ENCODE measurements at regions not wholly inside any gene's neighbourhood (a gene's known extent, or its start where the extent isn't known, plus 50 kb on each side); places are given as distances from the start of the nearest gene placed in this dataset.
"Not testable (repeated sequence)": the region's sequence is repeated elsewhere in the genome, so short reads cannot be mapped to it uniquely, and the experiment has no call there.

DNA sequence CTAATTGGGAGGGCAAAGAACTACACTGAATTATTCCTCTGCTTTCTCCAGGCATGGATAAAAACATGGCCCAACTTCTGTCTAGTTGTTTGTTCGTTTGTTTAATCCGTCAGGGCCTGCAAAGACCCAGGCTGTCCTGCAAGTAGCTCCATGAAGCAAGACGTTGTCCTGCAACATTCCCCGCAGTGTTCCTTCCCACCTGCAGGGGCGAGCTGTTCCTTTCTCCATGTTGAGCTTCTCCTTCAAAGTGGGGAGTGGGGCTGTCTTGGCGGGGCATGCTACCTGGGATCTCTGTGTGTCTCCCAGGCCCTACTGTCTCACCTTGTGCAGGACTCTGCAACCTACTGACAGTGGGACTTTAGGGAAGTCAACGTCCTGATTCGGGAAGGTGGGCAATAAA lies 264.0 kb upstream of the SMIM21 start:
- Histone ChIP-seq H3K4me1 (replicated peaks in 1 of 2) (no peaks in the 10 kb centered on the region), H3K27ac (no peak overlapping the region), H3K4me3 (no peak overlapping the region), H3K27me3 (no peaks in the 10 kb centered on the region), H3K36me3 (replicated peaks in 1 of 2) (no peaks in the 10 kb centered on the region), H3K9me3 (replicated peaks in 1 of 3) (no peaks in the 10 kb centered on the region)
- TF ChIP-seq, protein P1, sequence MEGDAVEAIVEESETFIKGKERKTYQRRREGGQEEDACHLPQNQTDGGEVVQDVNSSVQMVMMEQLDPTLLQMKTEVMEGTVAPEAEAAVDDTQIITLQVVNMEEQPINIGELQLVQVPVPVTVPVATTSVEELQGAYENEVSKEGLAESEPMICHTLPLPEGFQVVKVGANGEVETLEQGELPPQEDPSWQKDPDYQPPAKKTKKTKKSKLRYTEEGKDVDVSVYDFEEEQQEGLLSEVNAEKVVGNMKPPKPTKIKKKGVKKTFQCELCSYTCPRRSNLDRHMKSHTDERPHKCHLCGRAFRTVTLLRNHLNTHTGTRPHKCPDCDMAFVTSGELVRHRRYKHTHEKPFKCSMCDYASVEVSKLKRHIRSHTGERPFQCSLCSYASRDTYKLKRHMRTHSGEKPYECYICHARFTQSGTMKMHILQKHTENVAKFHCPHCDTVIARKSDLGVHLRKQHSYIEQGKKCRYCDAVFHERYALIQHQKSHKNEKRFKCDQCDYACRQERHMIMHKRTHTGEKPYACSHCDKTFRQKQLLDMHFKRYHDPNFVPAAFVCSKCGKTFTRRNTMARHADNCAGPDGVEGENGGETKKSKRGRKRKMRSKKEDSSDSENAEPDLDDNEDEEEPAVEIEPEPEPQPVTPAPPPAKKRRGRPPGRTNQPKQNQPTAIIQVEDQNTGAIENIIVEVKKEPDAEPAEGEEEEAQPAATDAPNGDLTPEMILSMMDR (IDR thresholded peaks at IDR 0.05) = no peak
- TF ChIP-seq POLR2A (IDR thresholded peaks at IDR 0.05) = no peak
- intact Hi-C loops (cut with DNase I) = no loop called here
- 83 to 90% (median 89%) methylated on average over 8 of the region's 8 CpGs for WGBS, 4 donors
- no peak for DNase-seq

DNA sequence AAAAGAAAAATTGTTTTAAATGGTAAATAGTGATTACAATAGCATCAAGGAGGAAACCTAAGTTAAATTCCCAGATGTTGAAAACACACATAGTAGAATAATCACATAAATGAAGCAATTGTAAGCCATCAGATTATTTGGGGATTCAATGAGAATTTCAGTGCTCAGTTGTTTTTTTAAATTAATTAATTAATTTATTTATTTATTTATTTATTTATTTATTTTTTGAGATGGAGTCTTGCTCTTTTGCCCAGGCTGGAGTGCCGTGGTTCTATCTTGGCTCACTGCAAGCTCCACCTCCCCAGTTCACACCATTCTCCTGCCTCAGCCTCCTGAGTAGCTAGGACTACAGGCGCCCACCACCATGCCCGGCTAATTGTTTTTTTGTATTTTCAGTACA lies 262.8 kb upstream of the SMIM21 start:
- 89 to 96% (median 92%) methylated on average over 3 of the region's 3 CpGs for WGBS, 4 donors
- intact Hi-C loops (cut with DNase I); H3K9me3 ChIP-seq (replicated peaks in 1 of 3); H3K4me3 ChIP-seq; DNase-seq; H3K36me3 ChIP-seq (replicated peaks in 1 of 2); H3K27me3 ChIP-seq; H3K27ac ChIP-seq; H3K4me1 ChIP-seq (replicated peaks in 1 of 2): not testable (repeated sequence)

DNA sequence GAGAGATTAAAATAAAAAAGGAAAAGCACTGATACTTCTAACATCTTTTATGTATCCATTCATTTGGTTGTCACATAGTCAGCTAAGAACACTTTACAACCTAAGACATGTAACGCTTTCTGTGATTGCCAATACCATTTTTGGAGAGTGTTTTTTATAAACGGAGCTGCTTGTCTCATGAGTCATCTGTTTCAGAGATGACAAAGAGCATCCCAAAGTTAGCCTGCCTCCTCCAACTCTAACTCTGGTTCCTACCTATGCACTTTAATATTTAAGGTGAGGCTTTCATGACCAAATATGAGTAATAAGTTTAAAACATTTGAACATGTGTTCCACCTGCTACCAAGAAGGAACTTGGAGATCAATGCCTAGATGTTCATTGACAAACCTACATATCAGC lies 260.1 kb upstream of the SMIM21 start:
- Histone ChIP-seq H3K4me1 (replicated peaks in 1 of 2) (no peaks in the 10 kb centered on the region), H3K9me3 (replicated peaks in 1 of 3) (no peaks in the 10 kb centered on the region), H3K36me3 (replicated peaks in 1 of 2) (no peaks in the 10 kb centered on the region), H3K4me3 (no peak overlapping the region), H3K27ac (no peak overlapping the region), H3K27me3 (no peaks in the 10 kb centered on the region)
- no peak for DNase-seq
- WGBS, 4 donors = 57 to 69% (median 63%) methylated on average over 2 of the region's 2 CpGs
- intact Hi-C loops (cut with DNase I) = no loop called here
- TF ChIP-seq, protein P1 (IDR thresholded peaks at IDR 0.05) = no peak
- no peak for TF ChIP-seq POLR2A (IDR thresholded peaks at IDR 0.05)

DNA sequence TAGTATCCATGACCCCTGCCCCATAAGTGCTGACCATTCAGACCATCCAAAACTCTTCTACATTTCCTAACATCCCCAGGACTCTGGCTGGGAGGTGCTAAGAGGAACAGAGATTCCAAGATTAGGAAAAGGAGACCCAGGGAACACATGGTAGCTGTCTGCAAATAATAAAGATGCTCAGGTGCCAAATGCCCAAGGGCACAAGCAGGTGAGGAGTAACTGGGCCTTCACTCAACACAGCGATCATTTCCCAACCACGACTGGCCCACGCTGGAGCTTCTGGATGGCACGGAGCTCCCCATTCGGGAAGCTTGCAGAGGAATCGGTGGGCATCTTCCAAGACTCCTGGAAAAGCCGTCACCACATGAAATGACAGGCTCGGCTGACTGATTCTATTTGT lies 255.9 kb upstream of the SMIM21 start:
- TF ChIP-seq, protein P1 (IDR thresholded peaks at IDR 0.05) = no peak
- TF ChIP-seq POLR2A (IDR thresholded peaks at IDR 0.05) = no peak
- H3K27ac ChIP-seq = no peak overlapping the region
- intact Hi-C loops (cut with DNase I) = no loop called here
- no peaks in the 10 kb centered on the region for H3K27me3 ChIP-seq
- H3K4me3 ChIP-seq = no peak overlapping the region
- no peaks in the 10 kb centered on the region for H3K9me3 ChIP-seq (replicated peaks in 1 of 3)
- H3K4me1 ChIP-seq (replicated peaks in 1 of 2) = no peaks in the 10 kb centered on the region
- no peak for DNase-seq
- WGBS, 4 donors = 85 to 93% (median 90%) methylated on average over 8 of the region's 8 CpGs
- no peaks in the 10 kb centered on the region for H3K36me3 ChIP-seq (replicated peaks in 1 of 2)

DNA sequence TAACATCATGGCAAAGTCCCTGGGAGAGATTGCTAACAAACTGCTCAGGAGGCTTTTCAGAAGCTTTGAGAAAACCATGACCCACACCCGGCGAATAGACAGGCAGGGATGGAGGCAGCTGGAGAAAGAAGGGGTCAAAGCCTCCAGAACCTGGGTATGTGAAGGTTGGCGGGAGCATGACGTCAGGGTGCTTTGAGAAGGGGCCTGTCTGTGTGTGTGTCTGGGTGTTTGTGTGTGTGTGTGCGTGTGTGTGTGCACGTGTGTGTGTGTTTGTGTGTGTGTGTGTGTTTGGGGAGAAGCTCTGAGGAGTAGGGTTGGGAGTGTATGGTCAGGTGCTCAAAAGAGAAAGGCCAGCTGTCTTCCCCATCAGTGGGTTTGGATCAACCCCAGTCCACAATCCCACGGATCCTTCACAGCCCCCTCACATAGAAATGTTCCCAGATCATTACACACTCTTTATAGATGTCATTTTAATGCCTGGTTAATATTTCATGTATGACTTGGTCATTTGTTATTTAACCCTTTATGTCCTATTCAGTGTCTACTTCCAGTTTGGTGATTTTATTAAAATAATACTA lies 254.1 kb upstream of the SMIM21 start:
- 79 to 91% (median 86%) methylated on average over 7 of the region's 7 CpGs for WGBS, 4 donors
- no peaks in the 10 kb centered on the region for H3K9me3 ChIP-seq (replicated peaks in 1 of 3)
- TF ChIP-seq, protein P1 (IDR thresholded peaks at IDR 0.05) = no peak
- TF ChIP-seq POLR2A (IDR thresholded peaks at IDR 0.05) = no peak
- no peaks in the 10 kb centered on the region for H3K4me1 ChIP-seq (replicated peaks in 1 of 2)
- H3K27ac ChIP-seq = no peak overlapping the region
- no peak overlapping the region for H3K4me3 ChIP-seq
- no peaks in the 10 kb centered on the region for H3K36me3 ChIP-seq (replicated peaks in 1 of 2)
- intact Hi-C loops (cut with DNase I) = no loop called here
- no peaks in the 10 kb centered on the region for H3K27me3 ChIP-seq
- no peak for DNase-seq

Measured in adrenal gland (tissue), 9 donors.